T-helper 2 cell treated with Interferon-gamma antibody and Interleukin-4, amounts not matched to agents 5 μg/mL and 100 μg/mL, for 36 hours (primary cell): ENCODE measurements at regions not wholly inside any gene's neighbourhood (a gene's known extent, or its start where the extent isn't known, plus 50 kb on each side); places are given as distances from the start of the nearest gene placed in this dataset.
"Not testable (repeated sequence)": the region's sequence is repeated elsewhere in the genome, so short reads cannot be mapped to it uniquely, and the experiment has no call there.

ENCODE experiments used
- DNase-seq: peaks from one replicate; pipeline ENCODE4 v3.0.0; 2021; ENCODE audit warnings: low spot score
- H3K27ac Mint-ChIP-seq: one replicate; pipeline ENCODE4 v1.8.0; 2021; ENCODE audit warnings: mild to moderate bottlenecking, mixed read lengths
- H3K27me3 Mint-ChIP-seq: one replicate; pipeline ENCODE4 v1.8.0; 2021; ENCODE audit warnings: low read depth, mixed read lengths
- H3K36me3 Mint-ChIP-seq: one replicate; pipeline ENCODE4 v1.8.0; 2021; ENCODE audit warnings: low read depth, mixed read lengths
- H3K4me1 Mint-ChIP-seq: one replicate; pipeline ENCODE4 v1.8.0; 2021; ENCODE audit warnings: low read depth, mixed read lengths
- H3K4me3 Mint-ChIP-seq: one replicate; pipeline ENCODE4 v1.8.0; 2022; ENCODE audit warnings: mild to moderate bottlenecking, moderate library complexity, mixed read lengths
- H3K9me3 Mint-ChIP-seq: one replicate; pipeline ENCODE4 v1.8.0; 2021; ENCODE audit warnings: mixed read lengths

DNA sequence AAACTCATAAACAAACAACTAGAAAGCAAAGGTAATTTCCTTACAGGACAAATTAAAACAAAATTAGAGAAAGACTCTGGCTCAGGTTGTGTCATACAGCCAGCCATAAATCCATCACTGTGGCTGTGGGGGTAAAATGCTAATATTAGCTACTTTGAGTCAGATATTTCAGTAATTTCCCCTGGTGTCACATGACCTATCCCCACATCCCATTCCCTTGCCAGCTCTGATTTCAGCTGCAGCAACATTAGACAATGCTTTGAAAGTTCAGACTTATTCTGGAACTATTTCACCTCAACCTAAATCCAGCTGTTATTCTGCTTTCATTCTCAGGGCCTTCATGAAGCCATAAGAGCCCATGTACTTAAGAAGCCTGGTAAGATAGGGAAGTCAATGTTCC lies 55.3 kb downstream of the RPL10L start:
- Mint-ChIP-seq H3K4me3 (no peak overlapping the region), H3K27me3 (no peaks in the 10 kb centered on the region), H3K27ac (no peak overlapping the region), H3K9me3 (peaks cover 18% of the 10 kb centered on the region), H3K4me1 (no peaks in the 10 kb centered on the region), H3K36me3 (no peaks in the 10 kb centered on the region)
- DNase-seq = no peak

DNA sequence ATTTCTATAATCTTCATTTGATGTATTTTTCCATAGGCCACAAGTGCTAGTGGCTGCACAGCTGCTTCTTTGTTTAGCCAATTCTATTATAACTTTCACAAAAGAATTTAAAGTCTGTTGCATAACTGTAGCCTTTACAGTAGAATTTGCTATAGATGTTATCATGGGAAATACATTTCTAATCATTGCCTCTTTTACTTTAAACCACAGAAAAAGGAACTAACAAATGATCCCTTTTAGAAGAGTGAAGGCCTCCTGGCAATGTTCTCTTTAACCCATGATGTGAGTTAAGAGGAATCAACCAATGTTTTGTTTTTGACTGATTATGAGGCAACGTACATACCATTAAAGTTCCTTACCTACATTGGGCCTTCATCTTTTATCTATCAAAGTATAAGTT lies 68.8 kb downstream of the RPL10L start:
- no peak overlapping the region for H3K27ac Mint-ChIP-seq
- no peak overlapping the region for H3K4me3 Mint-ChIP-seq
- peaks cover 3% of the 10 kb centered on the region for H3K9me3 Mint-ChIP-seq
- H3K36me3 Mint-ChIP-seq = no peaks in the 10 kb centered on the region
- no peak for DNase-seq
- H3K4me1 Mint-ChIP-seq = no peaks in the 10 kb centered on the region
- no peaks in the 10 kb centered on the region for H3K27me3 Mint-ChIP-seq

- Mint-ChIP-seq H3K9me3 (peaks cover 1% of the 10 kb centered on the region), H3K36me3 (no peaks in the 10 kb centered on the region), H3K27me3 (no peaks in the 10 kb centered on the region), H3K4me3 (no peak overlapping the region), H3K4me1 (no peaks in the 10 kb centered on the region), H3K27ac (no peak overlapping the region)
- no peak for DNase-seq
Measured at GRCh38 chr14:46581036-46581671, 70.4 kb downstream of the RPL10L start.

DNA sequence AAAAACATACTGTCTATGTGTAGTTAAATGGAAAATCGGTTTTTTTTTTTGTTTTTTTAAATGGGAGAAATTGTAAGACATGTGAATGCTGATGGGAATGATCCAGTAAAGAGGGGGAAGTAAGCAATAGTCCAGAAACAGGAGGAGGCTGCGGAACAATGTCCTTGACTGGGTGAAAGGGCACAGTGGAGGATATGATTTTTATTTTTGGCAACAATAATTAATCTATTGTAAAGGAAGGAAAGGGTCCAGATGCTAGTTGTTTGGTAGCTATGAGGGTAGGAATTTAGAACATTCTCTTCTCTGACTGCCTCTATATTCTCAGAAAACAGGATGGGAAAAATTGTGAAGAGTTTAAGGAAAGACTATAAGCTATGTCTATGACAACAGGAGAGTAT lies 76.6 kb downstream of the RPL10L start:
- no peaks in the 10 kb centered on the region for H3K4me1 Mint-ChIP-seq
- no peaks in the 10 kb centered on the region for H3K36me3 Mint-ChIP-seq
- no peak overlapping the region for H3K4me3 Mint-ChIP-seq
- H3K27ac Mint-ChIP-seq = no peak overlapping the region
- peaks cover 4% of the 10 kb centered on the region for H3K9me3 Mint-ChIP-seq
- no peak for DNase-seq
- no peaks in the 10 kb centered on the region for H3K27me3 Mint-ChIP-seq

GRCh38 chr14:46574221-46574977 lies 77.2 kb downstream of the RPL10L start:
- Mint-ChIP-seq H3K27me3 (no peaks in the 10 kb centered on the region), H3K4me3 (no peak overlapping the region), H3K36me3 (no peaks in the 10 kb centered on the region), H3K4me1 (no peaks in the 10 kb centered on the region), H3K9me3 (peaks cover 4% of the 10 kb centered on the region), H3K27ac (no peak overlapping the region)
- no peak for DNase-seq

GRCh38 chr14:46573498-46573897 lies 78.1 kb downstream of the RPL10L start:
- no peaks in the 10 kb centered on the region for H3K27me3 Mint-ChIP-seq
- no peaks in the 10 kb centered on the region for H3K36me3 Mint-ChIP-seq
- DNase-seq = no peak
- H3K27ac Mint-ChIP-seq = no peak overlapping the region
- no peaks in the 10 kb centered on the region for H3K4me1 Mint-ChIP-seq
- H3K9me3 Mint-ChIP-seq = peaks cover 4% of the 10 kb centered on the region
- H3K4me3 Mint-ChIP-seq = no peak overlapping the region

DNA sequence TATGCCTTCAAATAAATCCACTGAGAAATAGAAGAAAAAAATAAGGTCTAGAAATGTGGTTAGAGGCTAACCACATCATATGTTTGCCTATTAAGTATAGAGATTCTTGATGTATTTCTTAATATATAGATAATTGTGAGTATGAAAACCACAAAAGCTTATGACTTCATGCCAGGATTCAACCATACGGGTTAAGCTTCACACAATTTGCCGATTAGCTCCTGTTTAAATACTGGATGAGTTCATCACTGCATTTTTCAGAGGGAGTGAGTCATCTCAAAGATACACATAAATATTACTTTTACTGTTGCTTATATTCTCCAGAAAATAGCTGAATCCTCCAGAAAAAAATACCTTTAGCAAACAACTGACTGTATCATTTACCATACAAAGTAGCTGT lies 79.6 kb downstream of the RPL10L start:
- H3K36me3 Mint-ChIP-seq = no peaks in the 10 kb centered on the region
- no peak for DNase-seq
- H3K27me3 Mint-ChIP-seq = no peaks in the 10 kb centered on the region
- peaks cover 9% of the 10 kb centered on the region for H3K9me3 Mint-ChIP-seq
- H3K27ac Mint-ChIP-seq = no peak overlapping the region
- no peaks in the 10 kb centered on the region for H3K4me1 Mint-ChIP-seq
- no peak overlapping the region for H3K4me3 Mint-ChIP-seq

GRCh38 chr14:46568161-46568560 lies 83.4 kb downstream of the RPL10L start:
- not testable (repeated sequence) for H3K27me3 Mint-ChIP-seq, H3K27ac Mint-ChIP-seq, DNase-seq, H3K36me3 Mint-ChIP-seq, H3K4me3 Mint-ChIP-seq, H3K4me1 Mint-ChIP-seq
- peaks cover 16% of the 10 kb centered on the region for H3K9me3 Mint-ChIP-seq

DNA sequence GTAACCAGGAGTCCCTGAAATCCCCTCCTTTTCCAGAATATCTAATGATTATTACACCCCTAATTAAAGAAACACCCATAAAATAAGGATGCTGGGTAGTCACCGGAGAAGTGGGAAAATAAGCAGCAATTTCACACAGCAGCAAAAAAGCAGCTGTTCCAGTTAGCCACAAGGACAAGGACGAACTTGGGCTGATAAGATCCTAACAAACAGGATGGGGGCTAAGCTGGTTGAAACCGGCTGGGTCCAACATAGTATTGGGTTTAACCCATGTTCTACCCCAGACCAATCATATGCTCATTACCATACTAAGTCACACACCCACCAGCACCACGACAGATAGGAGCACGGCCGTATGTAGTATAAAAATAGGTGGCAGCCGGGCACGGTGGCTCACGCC lies 100.7 kb downstream of the RPL10L start:
- H3K27me3 Mint-ChIP-seq = no peaks in the 10 kb centered on the region
- no peak for DNase-seq
- no peak overlapping the region for H3K27ac Mint-ChIP-seq
- H3K36me3 Mint-ChIP-seq = no peaks in the 10 kb centered on the region
- no peaks in the 10 kb centered on the region for H3K4me1 Mint-ChIP-seq
- no peak overlapping the region for H3K4me3 Mint-ChIP-seq
- H3K9me3 Mint-ChIP-seq = peaks cover 63% of the 10 kb centered on the region

DNA sequence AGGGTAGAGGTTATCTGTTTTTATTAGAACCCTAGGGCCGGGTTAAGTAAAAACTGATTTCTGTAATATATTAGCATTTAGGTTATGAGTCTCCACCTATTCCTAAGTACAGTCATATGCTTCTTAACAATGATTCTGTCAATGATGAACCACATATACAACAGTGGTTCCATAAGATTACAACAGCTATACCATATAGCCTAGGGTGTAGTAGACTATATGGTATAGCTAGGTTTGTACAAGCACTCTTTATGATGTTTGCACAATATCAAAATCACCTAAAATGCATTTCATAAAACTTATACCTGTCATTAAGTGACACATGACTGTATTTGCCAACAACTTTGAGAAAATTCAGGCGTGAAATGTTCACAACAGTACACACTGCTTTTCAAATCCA lies 110.6 kb downstream of the RPL10L start:
- Mint-ChIP-seq H3K27ac (no peak overlapping the region), H3K9me3 (peaks cover 28% of the 10 kb centered on the region), H3K4me3 (no peak overlapping the region), H3K27me3 (no peaks in the 10 kb centered on the region), H3K36me3 (no peaks in the 10 kb centered on the region), H3K4me1 (no peaks in the 10 kb centered on the region)
- DNase-seq = no peak

GRCh38 chr14:46519121-46519520 lies 132.5 kb downstream of the RPL10L start:
- Mint-ChIP-seq H3K27me3 (no peaks in the 10 kb centered on the region), H3K9me3 (peaks cover 14% of the 10 kb centered on the region), H3K27ac (no peak overlapping the region)

DNA sequence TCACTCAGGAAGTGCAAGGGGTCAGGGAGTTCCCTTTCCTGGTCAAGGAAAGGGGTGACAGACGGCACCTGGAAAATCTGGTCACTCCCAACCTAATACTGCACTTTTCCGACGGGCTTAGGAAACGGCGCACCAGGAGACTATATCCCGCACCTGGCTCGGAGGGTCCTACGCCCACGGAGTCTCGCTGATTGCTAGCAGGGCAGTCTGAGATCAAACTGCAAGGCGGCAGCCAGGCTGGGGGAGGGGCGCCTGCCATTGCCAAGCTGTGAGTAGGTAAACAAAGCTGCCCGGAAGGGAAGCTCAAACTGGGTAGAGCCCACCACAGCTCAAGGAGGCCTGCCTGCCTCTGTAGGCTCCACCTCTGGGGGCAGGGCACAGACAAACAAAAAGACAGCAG lies 142.8 kb downstream of the RPL10L start:
- H3K4me3 Mint-ChIP-seq, H3K4me1 Mint-ChIP-seq, DNase-seq, H3K27me3 Mint-ChIP-seq, H3K36me3 Mint-ChIP-seq, H3K27ac Mint-ChIP-seq: not testable (repeated sequence)
- peaks cover 16% of the 10 kb centered on the region for H3K9me3 Mint-ChIP-seq

More at GRCh38 chr14:46519121-46519520, 132.5 kb downstream of the RPL10L start:
- H3K36me3 Mint-ChIP-seq = no peaks in the 10 kb centered on the region
- DNase-seq = no peak
- no peak overlapping the region for H3K4me3 Mint-ChIP-seq
- no peaks in the 10 kb centered on the region for H3K4me1 Mint-ChIP-seq

DNA sequence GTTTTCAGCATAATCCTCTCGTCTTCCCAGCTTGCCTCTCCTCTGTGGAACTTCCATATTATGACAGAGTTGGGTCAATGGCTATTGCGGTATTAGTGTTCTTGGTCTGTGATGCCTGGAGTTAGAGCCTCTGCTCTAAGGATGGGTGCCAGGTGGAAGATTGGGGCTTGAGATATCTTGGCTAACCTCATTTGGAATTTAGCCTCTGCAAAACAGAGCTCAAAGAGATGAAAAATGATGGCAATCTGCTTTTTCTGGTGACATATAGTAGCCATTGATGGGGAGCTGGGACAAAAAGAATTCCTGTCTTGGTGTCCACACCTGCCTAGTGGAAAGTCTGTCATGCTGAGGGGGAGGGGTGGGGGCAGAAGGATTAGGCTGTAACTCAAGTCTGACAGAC lies 152.1 kb downstream of the RPL10L start:
- Mint-ChIP-seq H3K4me3 (no peak overlapping the region), H3K9me3 (peaks cover 35% of the 10 kb centered on the region), H3K27me3 (no peaks in the 10 kb centered on the region), H3K27ac (no peak overlapping the region), H3K4me1 (no peaks in the 10 kb centered on the region), H3K36me3 (no peaks in the 10 kb centered on the region)
- no peak for DNase-seq

DNA sequence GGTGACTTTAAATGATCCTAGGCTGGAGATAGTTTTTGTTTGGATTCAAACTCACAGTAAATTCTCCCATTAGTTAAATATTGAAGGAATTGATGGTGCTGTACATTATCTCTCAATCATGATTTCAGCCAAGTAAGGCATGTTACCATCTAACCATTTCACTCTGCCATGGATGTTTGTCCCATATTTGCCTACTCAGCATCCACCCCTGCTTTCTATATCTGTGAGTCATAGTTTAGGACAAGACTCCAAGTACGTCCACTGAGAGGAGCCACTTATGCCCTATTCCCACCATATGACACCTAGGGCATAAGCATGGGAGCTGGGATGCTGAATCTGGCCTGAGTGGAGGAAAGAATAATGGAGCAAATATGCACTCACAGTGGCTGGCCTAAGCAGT lies 155.2 kb downstream of the RPL10L start:
- no peak overlapping the region for H3K27ac Mint-ChIP-seq
- no peaks in the 10 kb centered on the region for H3K27me3 Mint-ChIP-seq
- H3K4me3 Mint-ChIP-seq = no peak overlapping the region
- no peaks in the 10 kb centered on the region for H3K36me3 Mint-ChIP-seq
- no peaks in the 10 kb centered on the region for H3K4me1 Mint-ChIP-seq
- no peak for DNase-seq
- H3K9me3 Mint-ChIP-seq = peaks cover 30% of the 10 kb centered on the region

- Mint-ChIP-seq H3K4me1 (no peaks in the 10 kb centered on the region), H3K9me3 (peaks cover 28% of the 10 kb centered on the region), H3K27me3 (no peaks in the 10 kb centered on the region), H3K4me3 (no peak overlapping the region), H3K36me3 (no peaks in the 10 kb centered on the region), H3K27ac (no peak overlapping the region)
- DNase-seq = no peak
Measured at GRCh38 chr14:46490238-46490685, 161.3 kb downstream of the RPL10L start.
